K562 (cell line): ENCODE measurements at regions not wholly inside any gene's neighbourhood (a gene's known extent, or its start where the extent isn't known, plus 50 kb on each side); places are given as distances from the start of the nearest gene placed in this dataset.

Experiments
- ATAC-seq: fragments of 200-7000 bp; cut with Tn5 transposase; 3 replicates; pipeline ENCODE4 v1.9.1; 2020; ENCODE audit warnings: moderate library complexity
- BruUV-seq: library from RNA; stranded (reverse); fragments of 400-500 nt; replicated peaks from 2 replicates; lab custom pipeline; 2021; lab: Mats Ljungman, UMichigan
- CTCF ChIA-PET: fragments of 300-600 bp; formaldehyde crosslinking; extraction: SDS; loops from one replicate; lab custom pipeline; 2021; ENCODE audit warnings: low intra/inter-chr PET ratio; lab: Yijun Ruan, JAX
- POLR2A ChIA-PET: fragments of 300-600, 350-650 bp; sonication (Branson Sonifier 250); formaldehyde crosslinking; extraction: SDS; loops from one replicate; lab custom pipeline; 2021; ENCODE audit warnings: antibody characterized with exemption, inconsistent platforms; lab: Yijun Ruan, JAX
- DNase-seq, 4 experiments: peaks; one replicate each; pipeline versions ENCODE4 v3.0.0 to v3.0.0-alpha.2; 2011 to 2018; ENCODE audit warnings: low spot score in 3 of 4, mixed read lengths in 3 of 4; ENCODE audit errors: extremely low read depth in 1 of 4
- FAIRE-seq: peaks from 2 replicates; lab custom pipeline; 2011; peaks lifted over from hg19 to GRCh38; lab: Jason Lieb, UNC
- H2AFZ ChIP-seq: 2 replicates; pipeline ENCODE4 v1.6.0; 2011; ENCODE audit warnings: low read depth, low read length, control low read depth, inconsistent platforms
- H3K27ac ChIP-seq: fragments of 200-600 bp; 3 replicates; pipeline ENCODE4 v1.8.0; 2011; ENCODE audit warnings: low read depth, mild to moderate bottlenecking, control low read depth, inconsistent platforms, low read length, moderate library complexity, mixed read lengths; ENCODE audit errors: extremely low read depth
- H3K27me3 ChIP-seq, 2 experiments: fragments of 300-600 bp in 1 of 2; 2 replicates in 1 of 2; 3 replicates in 1 of 2; pipeline versions ENCODE4 v1.6.0 to v1.8.0; 2011; ENCODE audit warnings: inconsistent platforms in 2 of 2, low read length in 2 of 2, mild to moderate bottlenecking in 1 of 2, mixed read lengths in 1 of 2, moderate library complexity in 1 of 2; ENCODE audit not compliant: control insufficient read depth in 2 of 2, insufficient read depth in 2 of 2
- H3K36me3 ChIP-seq: fragments of 300-600 bp; 3 replicates; pipeline ENCODE4 v1.8.0; 2011; ENCODE audit warnings: mild to moderate bottlenecking, low read length, inconsistent platforms; ENCODE audit not compliant: control insufficient read depth, insufficient read depth
- H3K4me1 ChIP-seq, 2 experiments: fragments of 200-600 bp in 1 of 2; replicated peaks in 1 of 2; 2 replicates in 1 of 2; 3 replicates in 1 of 2; pipeline versions ENCODE4 v1.5.1 to v1.8.0; 2011; ENCODE audit warnings: inconsistent platforms in 2 of 2, low read length in 2 of 2, mild to moderate bottlenecking in 1 of 2, mixed read lengths in 1 of 2, moderate library complexity in 1 of 2; ENCODE audit not compliant: control insufficient read depth in 2 of 2, insufficient read depth in 2 of 2
- H3K4me2 ChIP-seq: 2 replicates; pipeline ENCODE4 v1.6.1; 2011; ENCODE audit warnings: low read length, control low read depth, inconsistent platforms, mixed read lengths; ENCODE audit not compliant: insufficient read depth
- H3K4me3 ChIP-seq: fragments of 200-600 bp; sonication (generic), shearing (Covaris generic); 2 replicates; pipeline ENCODE4 v1.5.1; 2016; ENCODE audit warnings: control low read depth, inconsistent platforms
- H3K79me2 ChIP-seq: fragments of 200-600 bp; 3 replicates; pipeline ENCODE4 v1.8.0; 2011; ENCODE audit warnings: low read length, inconsistent platforms; ENCODE audit not compliant: control insufficient read depth, insufficient read depth
- H3K9ac ChIP-seq, 2 experiments: 2 replicates each; pipeline versions ENCODE4 v1.6.0 to v1.6.1; 2011; ENCODE audit warnings: low read depth in 2 of 2, low read length in 2 of 2, control low read depth in 1 of 2, inconsistent platforms in 1 of 2, mild to moderate bottlenecking in 1 of 2, mixed read lengths in 1 of 2; ENCODE audit not compliant: insufficient read depth in 1 of 2
- H3K9me1 ChIP-seq: one replicate; pipeline ENCODE4 v1.6.0; 2011; ENCODE audit warnings: inconsistent platforms, mild to moderate bottlenecking, low read length, moderate library complexity; ENCODE audit not compliant: control insufficient read depth, insufficient read depth
- H3K9me3 ChIP-seq: replicated peaks from 2 replicates; pipeline ENCODE4 v1.5.1; 2011; ENCODE audit warnings: low read depth, low read length, inconsistent platforms; ENCODE audit not compliant: control insufficient read depth, insufficient read depth
- H4K20me1 ChIP-seq: replicated peaks from 2 replicates; pipeline ENCODE4 v1.6.1; 2011; ENCODE audit warnings: low read length, inconsistent platforms, mixed read lengths; ENCODE audit not compliant: control insufficient read depth, insufficient read depth
- BCOR ChIP-seq: fragments of 450-650 bp; IDR thresholded peaks from 2 replicates; pipeline ENCODE4 v1.6.1; 2016
- CBX3 ChIP-seq, 2 experiments: IDR thresholded peaks; 1 replicate in 1 of 2; 2 replicates in 1 of 2; pipeline ENCODE4 v1.6.1; 2012; ENCODE audit warnings: inconsistent platforms in 2 of 2, low read length in 2 of 2, borderline replicate concordance in 1 of 2, control low read depth in 1 of 2
- EP400 ChIP-seq: fragments of 450-650 bp; IDR thresholded peaks from 2 replicates; pipeline ENCODE4 v1.6.1; 2017; ENCODE audit warnings: antibody characterized with exemption, mild to moderate bottlenecking, moderate library complexity
- FOXM1 ChIP-seq, 2 experiments: fragments of 450-650 bp in 1 of 2; sonication (generic) in 1 of 2; formaldehyde crosslinking in 1 of 2; IDR thresholded peaks; 2 replicates each; pipeline versions ENCODE4 v1.6.1 to v1.9.0; 2017 to 2022; ENCODE audit warnings: low read depth in 2 of 2, mild to moderate bottlenecking in 2 of 2, missing genetic modification reagents in 1 of 2, moderate library complexity in 1 of 2
- GATA2 ChIP-seq: sonication (generic); formaldehyde crosslinking; IDR thresholded peaks from 2 replicates; pipeline ENCODE4 v1.4.0; 2020; ENCODE audit warnings: mild to moderate bottlenecking, missing genetic modification reagents
- NR2F6 ChIP-seq: fragments of 450-650 bp; formaldehyde crosslinking; IDR thresholded peaks from 2 replicates; pipeline ENCODE4 v1.4.0; 2020; ENCODE audit warnings: mild to moderate bottlenecking
- PATZ1 ChIP-seq: fragments of 250-450 bp; sonication (Bioruptor Pico); IDR thresholded peaks from 2 replicates; pipeline ENCODE4 v1.5.0; 2020; ENCODE audit warnings: mild to moderate bottlenecking, borderline replicate concordance
- PHF21A ChIP-seq: fragments of 450-650 bp; IDR thresholded peaks from 2 replicates; pipeline ENCODE4 v1.6.1; 2017; ENCODE audit warnings: low read depth, borderline replicate concordance
- PHTF2 ChIP-seq: fragments of 250-450 bp; sonication (Bioruptor Pico); IDR thresholded peaks from 2 replicates; pipeline ENCODE4 v1.5.0; 2021; ENCODE audit warnings: mild to moderate bottlenecking
- PPARD ChIP-seq: fragments of 250-450 bp; sonication (Bioruptor Pico); IDR thresholded peaks from 2 replicates; pipeline ENCODE4 v1.8.0; 2022; ENCODE audit warnings: inconsistent platforms, mild to moderate bottlenecking, moderate library complexity
- RFX5 ChIP-seq: IDR thresholded peaks from 2 replicates; pipeline ENCODE4 v1.6.1; 2011; ENCODE audit warnings: low read depth, mild to moderate bottlenecking, improper control_type of control experiment, low read length
- SMAD3 ChIP-seq: fragments of 450-650 bp; formaldehyde crosslinking; conservative IDR thresholded peaks from 2 replicates; pipeline ENCODE4 v1.4.0; 2020; ENCODE audit warnings: mild to moderate bottlenecking
- SRSF7 ChIP-seq: fragments of 200-400 bp; formaldehyde crosslinking; optimal IDR thresholded peaks from 2 replicates; pipeline ENCODE3; 2017; ENCODE audit warnings: mild to moderate bottlenecking, low read depth, low read length
- ZBTB17 ChIP-seq: fragments of 450-650 bp; formaldehyde crosslinking; IDR thresholded peaks from 2 replicates; pipeline ENCODE4 v1.4.0; 2020; ENCODE audit warnings: mild to moderate bottlenecking
- ZFP1 ChIP-seq: fragments of 450-650 bp; formaldehyde crosslinking; IDR thresholded peaks from 2 replicates; pipeline ENCODE4 v1.4.0; 2020; ENCODE audit warnings: mild to moderate bottlenecking, mixed read lengths
- ZNF23 ChIP-seq: fragments of 250-450 bp; sonication (Bioruptor Pico); IDR thresholded peaks from 2 replicates; pipeline ENCODE4 v1.4.0; 2020; ENCODE audit warnings: mild to moderate bottlenecking
- ZNF316 ChIP-seq: fragments of 450-650 bp; IDR thresholded peaks from 2 replicates; pipeline ENCODE4 v1.6.1; 2016
- ZNF639 ChIP-seq, 2 experiments: fragments of 200-800 bp in 1 of 2; sonication (Bioruptor generic) in 1 of 2; sonication (generic) in 1 of 2; formaldehyde crosslinking in 1 of 2; IDR thresholded peaks in 1 of 2; conservative IDR thresholded peaks in 1 of 2; 2 replicates each; pipeline versions ENCODE4 v1.5.0 to v1.6.1; 2016 to 2020; ENCODE audit warnings: missing compliant biosample characterization in 1 of 2, missing genetic modification characterization in 1 of 2, missing genetic modification reagents in 1 of 2
- ZNF77 ChIP-seq: fragments of 250-450 bp; sonication (Bioruptor Pico); IDR thresholded peaks from 2 replicates; pipeline ENCODE4 v1.5.0; 2020
- WGBS: fragments of 100-300 bp; shearing (Covaris generic); methylation state at CpG from one replicate; pipeline ENCODE4 v1.1.6; 2016; ENCODE audit warnings: low coverage, mixed read lengths; ENCODE audit not compliant: insufficient coverage; ENCODE audit errors: missing lambda C conversion rate; 5-methylcytosine and 5-hydroxymethylcytosine counted together
- in situ Hi-C: fragments of 300-500 bp; cut with MboI; formaldehyde crosslinking; loops from 4 replicates; pipeline ENCODE4 v1.15.0; 2018; ENCODE audit warnings: inconsistent platforms, mixed read lengths
- intact Hi-C: fragments of 100-400 bp; cut with micrococcal nuclease; formaldehyde crosslinking; loops from 2 replicates; pipeline ENCODE4 v1.14.2; 2022

GRCh38 chr18:41771973-41772372 lies 183.1 kb upstream of the PIK3C3 start (continued):
- TF ChIP-seq ZNF639 (CRISPR knock-in tag; conservative IDR thresholded peaks at IDR 0.05 in 1 of 2, IDR thresholded peaks at IDR 0.05 in 1 of 2) (no peak), GATA2 (CRISPR knock-in tag) (no peak), RFX5 (no peak), FOXM1 (IDR thresholded peaks at IDR 0.05; ENCODE audit: low read depth) (no peak), FOXM1 (CRISPR knock-in tag; IDR thresholded peaks at IDR 0.05; ENCODE audit: low read depth) (no peak), ZNF23 (CRISPR knock-in tag) (no peak), ZBTB17 (CRISPR knock-in tag) (no peak)
- TF ChIP-seq, all 486 proteins: peak for 0

GRCh38 chr18:41769265-41769664 lies 185.8 kb upstream of the PIK3C3 start:
- H3K27me3 ChIP-seq, result no peaks in the 10 kb centered on the region
- no peak overlapping the region for H3K4me3 ChIP-seq
- no peak overlapping the region for H3K9ac ChIP-seq
- no peaks in the 10 kb centered on the region for H3K79me2 ChIP-seq
- no peaks in the 10 kb centered on the region for H4K20me1 ChIP-seq
- no TSS peak for BruUV-seq
- H3K36me3 ChIP-seq, result no peaks in the 10 kb centered on the region
- ATAC-seq (no peak), DNase-seq (no peak), FAIRE-seq (no peak)
- H3K4me2 ChIP-seq, result no peak overlapping the region
- POLR2A ChIA-PET, result no interaction called here
- TF ChIP-seq PPARD (CRISPR knock-in tag) (no peak), ZNF316 (no peak), PATZ1 (CRISPR knock-in tag) (no peak), ZNF77 (CRISPR knock-in tag) (no peak), NR2F6 (no peak), PHF21A (no peak), ZFP1 (CRISPR knock-in tag) (no peak), PHTF2 (no peak), BCOR (no peak), EP400 (no peak), CBX3 (IDR thresholded peaks at IDR 0.05; ENCODE audit: borderline replicate concordance in 1 of 2, low read length in 2 of 2) (no peak), SMAD3 (no peak), SRSF7 (no peak)
- H3K27ac ChIP-seq, result no peak overlapping the region
- CTCF ChIA-PET, result no interaction called here
- WGBS, result 0% methylated on average over 1 of the region's 1 CpG
- H3K9me3 ChIP-seq, result no peaks in the 10 kb centered on the region
- intact Hi-C loops, result no loop called here
- no peak overlapping the region for H2AFZ ChIP-seq
- H3K9me1 ChIP-seq, result no peaks in the 10 kb centered on the region
- H3K4me1 ChIP-seq, result no peaks in the 10 kb centered on the region
- in situ Hi-C loops, result no loop called here
